ENCODE measurements at regions not wholly inside any gene's neighbourhood (a gene's known extent, or its start where the extent isn't known, plus 50 kb on each side); places are given as distances from the start of the nearest gene placed in this dataset.

- DNase-seq (ENCODE audit: low read depth, low spot score): no peak
- TF ChIP-seq, protein P1, sequence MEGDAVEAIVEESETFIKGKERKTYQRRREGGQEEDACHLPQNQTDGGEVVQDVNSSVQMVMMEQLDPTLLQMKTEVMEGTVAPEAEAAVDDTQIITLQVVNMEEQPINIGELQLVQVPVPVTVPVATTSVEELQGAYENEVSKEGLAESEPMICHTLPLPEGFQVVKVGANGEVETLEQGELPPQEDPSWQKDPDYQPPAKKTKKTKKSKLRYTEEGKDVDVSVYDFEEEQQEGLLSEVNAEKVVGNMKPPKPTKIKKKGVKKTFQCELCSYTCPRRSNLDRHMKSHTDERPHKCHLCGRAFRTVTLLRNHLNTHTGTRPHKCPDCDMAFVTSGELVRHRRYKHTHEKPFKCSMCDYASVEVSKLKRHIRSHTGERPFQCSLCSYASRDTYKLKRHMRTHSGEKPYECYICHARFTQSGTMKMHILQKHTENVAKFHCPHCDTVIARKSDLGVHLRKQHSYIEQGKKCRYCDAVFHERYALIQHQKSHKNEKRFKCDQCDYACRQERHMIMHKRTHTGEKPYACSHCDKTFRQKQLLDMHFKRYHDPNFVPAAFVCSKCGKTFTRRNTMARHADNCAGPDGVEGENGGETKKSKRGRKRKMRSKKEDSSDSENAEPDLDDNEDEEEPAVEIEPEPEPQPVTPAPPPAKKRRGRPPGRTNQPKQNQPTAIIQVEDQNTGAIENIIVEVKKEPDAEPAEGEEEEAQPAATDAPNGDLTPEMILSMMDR (IDR thresholded peaks at IDR 0.05; ENCODE audit: low read depth, low read length): no peak
- ChIA-PET POLR2A (interaction anchor here (0.6 kb wide), 1 partner anchor 300 kb away, joined by 9 read pairs; no protein-coding TSS in a partner anchor), CTCF (no interaction called here)
- Histone ChIP-seq H3K27me3 (ENCODE audit: control insufficient read depth, insufficient read depth, low read length) (no peaks in the 10 kb centered on the region), H3K27ac (ENCODE audit: low read depth, low read length) (no peak overlapping the region), H3K9me3 (ENCODE audit: control insufficient read depth, insufficient read depth, low read length) (no peaks in the 10 kb centered on the region), H3K4me3 (ENCODE audit: low read depth, low read length) (no peak overlapping the region)
Measured at GRCh38 chr10:3593611-3594010, 191.4 kb downstream of the KLF6 start.

GRCh38 chr10:3592424-3592823 is 192.6 kb downstream of the KLF6 start:
- CTCF ChIA-PET: no interaction called here
- Histone ChIP-seq H3K4me3 (ENCODE audit: low read depth, low read length) (no peak overlapping the region), H3K27ac (ENCODE audit: low read depth, low read length) (no peak overlapping the region), H3K27me3 (ENCODE audit: control insufficient read depth, insufficient read depth, low read length) (no peaks in the 10 kb centered on the region), H3K9me3 (ENCODE audit: control insufficient read depth, insufficient read depth, low read length) (no peaks in the 10 kb centered on the region)
- no peak for DNase-seq (ENCODE audit: low read depth, low spot score)
- POLR2A ChIA-PET: no interaction called here
- TF ChIP-seq, protein P1 (IDR thresholded peaks at IDR 0.05; ENCODE audit: low read depth, low read length): no peak

DNA sequence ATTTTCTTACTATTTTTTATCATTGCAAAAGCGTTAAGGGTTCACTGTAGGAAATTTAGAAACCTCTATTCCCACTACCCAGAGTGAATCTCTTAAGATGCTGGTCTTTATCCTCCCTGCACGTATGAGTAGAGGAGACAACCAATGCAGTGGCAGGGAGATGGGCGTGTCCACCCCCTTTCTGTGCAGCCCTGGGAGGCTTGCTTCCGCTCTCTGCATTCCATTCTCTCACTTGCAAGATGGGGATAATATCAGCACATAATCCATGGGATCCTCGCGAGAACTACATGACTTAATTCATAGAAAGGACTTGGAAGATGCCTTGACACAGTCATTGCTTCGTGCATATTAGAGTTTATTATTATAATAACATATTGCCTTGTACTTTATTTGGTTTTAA is 196.2 kb downstream of the KLF6 start:
- ChIA-PET CTCF (no interaction called here), POLR2A (no interaction called here)
- no peaks in the 10 kb centered on the region for H3K27me3 ChIP-seq (ENCODE audit: control insufficient read depth, insufficient read depth, low read length)
- no peaks in the 10 kb centered on the region for H3K9me3 ChIP-seq (ENCODE audit: control insufficient read depth, insufficient read depth, low read length)
- no peak overlapping the region for H3K27ac ChIP-seq (ENCODE audit: low read depth, low read length)
- no peak overlapping the region for H3K4me3 ChIP-seq (ENCODE audit: low read depth, low read length)
- DNase-seq (ENCODE audit: low read depth, low spot score): no peak
- TF ChIP-seq, protein P1 (IDR thresholded peaks at IDR 0.05; ENCODE audit: low read depth, low read length): no peak

DNA sequence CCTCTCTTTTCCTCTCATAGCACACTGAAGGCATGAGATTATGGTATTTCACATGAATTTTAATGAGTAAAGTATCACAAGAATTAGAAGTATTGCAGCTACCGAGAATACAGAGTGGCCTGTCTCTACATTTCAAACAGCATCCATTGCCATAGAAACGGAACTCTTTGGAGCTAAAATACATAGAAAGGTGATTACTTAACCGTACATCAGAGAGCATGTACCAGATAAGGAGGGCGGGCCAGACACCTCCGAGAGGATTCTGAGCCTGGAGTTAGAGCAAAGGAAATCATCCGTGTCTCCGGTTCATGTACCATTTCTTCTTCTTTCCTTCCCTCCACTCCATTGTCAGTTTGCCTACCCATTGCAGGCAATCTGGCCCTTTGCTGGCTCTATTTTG is 196.7 kb downstream of the KLF6 start:
- no peak for DNase-seq (ENCODE audit: low read depth, low spot score)
- CTCF ChIA-PET: no interaction called here
- POLR2A ChIA-PET: no interaction called here

DNA sequence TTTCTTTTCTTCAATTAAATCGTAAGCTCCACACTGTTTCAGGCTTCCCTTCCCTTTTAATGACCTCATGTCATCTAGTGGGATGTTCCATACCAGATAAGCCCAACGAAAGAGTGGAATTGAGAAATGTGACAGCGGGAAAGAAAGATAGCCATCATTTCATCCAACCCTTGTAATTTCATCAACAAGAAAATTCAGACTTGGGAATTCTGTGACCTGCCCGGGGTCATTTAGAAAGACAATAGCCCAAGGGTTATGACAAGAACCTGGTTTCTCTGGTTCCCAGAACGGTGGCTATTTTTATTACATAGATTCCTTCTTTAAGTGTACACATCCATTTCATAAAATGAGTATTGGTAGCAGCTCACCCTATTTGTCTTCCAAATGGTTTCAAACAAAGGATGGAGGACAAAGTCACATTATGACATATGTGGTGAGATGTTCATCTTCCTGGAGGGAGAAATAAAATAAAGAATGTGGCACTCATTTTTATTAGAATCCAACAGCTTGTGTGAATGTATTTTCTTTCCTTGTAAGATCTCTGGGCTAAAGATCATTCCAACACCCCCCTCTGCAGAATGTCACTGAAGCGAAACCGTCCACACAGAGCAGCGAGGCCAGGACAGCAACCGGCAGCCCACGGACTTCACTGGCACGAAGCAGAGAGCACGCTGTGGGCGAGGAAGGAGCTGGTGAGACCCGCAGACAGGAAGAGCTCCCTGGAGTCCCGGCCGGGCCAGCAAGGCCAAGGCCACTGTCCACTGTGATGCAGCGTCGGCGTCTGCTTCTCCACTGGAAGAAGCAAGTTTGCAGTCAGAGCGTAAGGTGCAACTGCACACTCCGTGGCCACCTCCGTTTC is 199.9 kb downstream of the KLF6 start:
- Histone ChIP-seq H3K9me3 (ENCODE audit: control insufficient read depth, insufficient read depth, low read length) (no peaks in the 10 kb centered on the region), H3K27me3 (ENCODE audit: control insufficient read depth, insufficient read depth, low read length) (no peaks in the 10 kb centered on the region), H3K4me3 (ENCODE audit: low read depth, low read length) (no peak overlapping the region), H3K27ac (ENCODE audit: low read depth, low read length) (no peak overlapping the region)
- TF ChIP-seq, protein P1 (IDR thresholded peaks at IDR 0.05; ENCODE audit: low read depth, low read length): no peak
- POLR2A ChIA-PET: no interaction called here
- CTCF ChIA-PET: no interaction called here
- no peak for DNase-seq (ENCODE audit: low read depth, low spot score)

More for the DNA sequence above, 196.7 kb downstream of the KLF6 start:
- Histone ChIP-seq H3K27ac (ENCODE audit: low read depth, low read length) (no peak overlapping the region), H3K9me3 (ENCODE audit: control insufficient read depth, insufficient read depth, low read length) (no peaks in the 10 kb centered on the region), H3K4me3 (ENCODE audit: low read depth, low read length) (no peak overlapping the region), H3K27me3 (ENCODE audit: control insufficient read depth, insufficient read depth, low read length) (no peaks in the 10 kb centered on the region)
- TF ChIP-seq, protein P1 (IDR thresholded peaks at IDR 0.05; ENCODE audit: low read depth, low read length): no peak

All from AG04450 (cell line).